Adrenal gland (tissue), 9 donors: ENCODE measurements at regions not wholly inside any gene's neighbourhood (a gene's known extent, or its start where the extent isn't known, plus 50 kb on each side); places are given as distances from the start of the nearest gene placed in this dataset.

Experiments
- DNase-seq, 7 donors: peaks; one replicate each; pipeline ENCODE4 v3.0.0-alpha.2; 2019 to 2020
- H3K27ac ChIP-seq, 5 donors: fragments of 200-600 bp; sonication (generic) in 4 of 5; 1 replicate in 3 of 5; 2 replicates in 2 of 5; pipeline versions ENCODE4 v1.5.1 to v1.8.0; 2016 to 2020; ENCODE audit warnings: mild to moderate bottlenecking in 1 of 5
- H3K27me3 ChIP-seq: fragments of 200-600 bp; 2 replicates; pipeline ENCODE4 v1.8.0; 2021
- H3K36me3 ChIP-seq, 2 donors: fragments of 200-600 bp; replicated peaks in 1 of 2; 1 replicate in 1 of 2; 2 replicates in 1 of 2; pipeline versions ENCODE4 v1.5.1 to v1.8.0; 2018 to 2022
- H3K4me1 ChIP-seq, 2 donors: fragments of 200-600 bp; replicated peaks in 1 of 2; 1 replicate in 1 of 2; 2 replicates in 1 of 2; pipeline versions ENCODE4 v1.5.1 to v1.8.0; 2018 to 2021
- H3K4me3 ChIP-seq, 4 donors: fragments of 200-600 bp; sonication (generic) in 3 of 4; one replicate each; pipeline ENCODE4 v1.5.1; 2016 to 2018
- H3K9me3 ChIP-seq, 3 donors: fragments of 200-600 bp; sonication (generic) in 1 of 3; replicated peaks in 1 of 3; 1 replicate in 2 of 3; 2 replicates in 1 of 3; pipeline versions ENCODE4 v1.5.1 to v1.8.0; 2016 to 2021
- CTCF ChIP-seq, 6 experiments: fragments of 450-650 bp in 4 of 6; fragments of 200-600 bp in 2 of 6; sonication (generic) in 1 of 6; IDR thresholded peaks; 1 replicate in 5 of 6; 2 replicates in 1 of 6; pipeline versions ENCODE4 v1.5.1 to v1.8.0; 2016 to 2021; ENCODE audit warnings: antibody characterized with exemption in 6 of 6, mild to moderate bottlenecking in 2 of 6, moderate library complexity in 1 of 6
- POLR2A ChIP-seq, 2 donors: fragments of 450-650 bp; IDR thresholded peaks; one replicate each; pipeline ENCODE4 v1.6.1; 2017; ENCODE audit warnings: antibody characterized with exemption in 2 of 2, mild to moderate bottlenecking in 2 of 2, moderate library complexity in 1 of 2
- WGBS, 4 donors: extraction: QIAGEN DNeasy Blood & Tissue Kit in 2 of 4; methylation state at CpG; one replicate each; pipeline versions ENCODE4 v1.1.5 to v1.1.7; 2013 to 2017; 5-methylcytosine and 5-hydroxymethylcytosine counted together
- intact Hi-C, 2 donors: fragments of 100-400 bp; cut with DNase I; formaldehyde crosslinking; loops; one replicate each; pipeline versions ENCODE4 v1.14.1 to v1.15.0; 2022 to 2023
- donor health status: healthy with polysubstance abuse.
- donor health status: Bipolar disorder and iron deficiency.
- donor health status: DM: yes; HTN: yes; CAD: no.
- donor health status: DM: no; HTN: no; CAD: no.
- donor health status: DM: no; HTN: no; CAD: no.

DNA sequence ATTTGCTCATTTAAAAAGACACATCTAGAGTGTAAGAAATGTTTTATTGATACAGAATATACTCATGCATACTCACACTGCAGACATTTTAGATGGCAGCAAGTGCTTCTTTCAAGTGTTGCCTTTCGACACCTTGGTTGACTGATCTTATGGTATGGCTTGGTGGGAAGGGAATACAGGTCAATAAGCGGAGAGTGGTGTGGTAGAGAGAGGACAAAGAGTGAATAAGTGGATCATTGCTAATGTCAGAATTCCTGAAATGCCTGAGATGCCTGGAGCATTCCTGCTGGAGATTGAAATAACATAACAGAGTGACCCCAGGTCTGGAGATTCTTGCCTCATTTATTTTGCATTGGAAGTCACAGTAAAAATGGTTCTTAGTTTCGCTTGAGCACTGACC lies 76.7 kb downstream of the RND3 start:
- 75 to 89% (median 84%) methylated on average over 3 of the region's 3 CpGs for WGBS, 4 donors
- intact Hi-C loops = no loop called here
- no peak overlapping the region for H3K27ac ChIP-seq

GRCh38 chr2:150409196-150409595 lies 78.3 kb downstream of the RND3 start:
- H3K27me3 ChIP-seq = no peaks in the 10 kb centered on the region
- H3K4me1 ChIP-seq = no peaks in the 10 kb centered on the region
- H3K36me3 ChIP-seq = no peaks in the 10 kb centered on the region
- no peak overlapping the region for H3K4me3 ChIP-seq
- no peak overlapping the region for H3K27ac ChIP-seq
- WGBS, 4 donors = 55 to 59% (median 56%) methylated on average over 2 of the region's 2 CpGs
- H3K9me3 ChIP-seq = no peaks in the 10 kb centered on the region
- TF ChIP-seq CTCF (IDR thresholded peaks at IDR 0.05) (no peak), POLR2A (IDR thresholded peaks at IDR 0.05) (no peak)
- intact Hi-C loops = no loop called here
- no peak for DNase-seq

More for the DNA sequence above, 76.7 kb downstream of the RND3 start:
- H3K27me3 ChIP-seq = no peaks in the 10 kb centered on the region
- H3K4me3 ChIP-seq = no peak overlapping the region
- H3K36me3 ChIP-seq = no peaks in the 10 kb centered on the region
- H3K9me3 ChIP-seq = no peaks in the 10 kb centered on the region
- H3K4me1 ChIP-seq = no peaks in the 10 kb centered on the region
- TF ChIP-seq CTCF (IDR thresholded peaks at IDR 0.05) (no peak), POLR2A (IDR thresholded peaks at IDR 0.05) (no peak)
- DNase-seq = no peak

- Histone ChIP-seq H3K27me3 (no peaks in the 10 kb centered on the region), H3K27ac (no peak overlapping the region), H3K36me3 (no peaks in the 10 kb centered on the region), H3K9me3 (no peaks in the 10 kb centered on the region), H3K4me1 (no peaks in the 10 kb centered on the region), H3K4me3 (peak overlapping the region in 1 of 4 donors; percentile 41)
- intact Hi-C loops = no loop called here
- TF ChIP-seq POLR2A (IDR thresholded peaks at IDR 0.05) (no peak), CTCF (IDR thresholded peaks at IDR 0.05) (no peak)
- 59 to 74% (median 69%) methylated on average over 3 of the region's 3 CpGs for WGBS, 4 donors
- DNase-seq = peak in 1 of 7 donors; percentile 24
Measured at GRCh38 chr2:150404147-150404546, 83.3 kb downstream of the RND3 start.

DNA sequence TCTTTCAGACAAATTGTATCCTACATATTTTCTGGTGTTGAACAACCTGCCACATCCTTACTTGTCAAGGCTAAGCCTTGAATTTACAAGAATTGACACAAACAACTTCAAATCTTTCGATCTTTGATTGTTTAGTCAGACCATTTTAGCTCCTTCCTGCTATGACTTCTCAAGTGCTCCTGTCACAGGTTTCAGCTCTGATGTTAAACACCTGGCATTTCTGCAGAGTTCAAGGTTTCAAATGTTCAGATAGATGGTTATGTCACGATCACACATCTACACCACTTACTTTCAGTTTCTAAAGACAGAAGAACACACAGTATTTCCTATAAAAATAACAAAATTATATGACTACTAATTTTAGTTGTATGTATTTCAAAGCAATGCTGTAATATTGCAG lies 84.0 kb downstream of the RND3 start:
- Histone ChIP-seq H3K27ac (no peak overlapping the region), H3K9me3 (no peaks in the 10 kb centered on the region), H3K27me3 (no peaks in the 10 kb centered on the region), H3K36me3 (no peaks in the 10 kb centered on the region), H3K4me1 (no peaks in the 10 kb centered on the region), H3K4me3 (peak overlapping the region in 1 of 4 donors; percentile 41)
- intact Hi-C loops = no loop called here
- TF ChIP-seq CTCF (IDR thresholded peaks at IDR 0.05) (no peak), POLR2A (IDR thresholded peaks at IDR 0.05) (no peak)
- WGBS, 4 donors = 13 to 31% (median 21%) methylated on average over 2 of the region's 2 CpGs
- DNase-seq = no peak
